Duodenal mucosa (tissue), 2 donors: ENCODE measurements at regions not wholly inside any gene's neighbourhood (a gene's known extent, or its start where the extent isn't known, plus 50 kb on each side); places are given as distances from the start of the nearest gene placed in this dataset.

Experiments
- H3K27ac ChIP-seq: one replicate; pipeline ENCODE4 v1.7.0; 2013; ENCODE audit warnings: low read depth, low read length
- H3K27me3 ChIP-seq, 2 donors: one replicate each; pipeline ENCODE4 v1.7.0; 2013; ENCODE audit warnings: low read length in 2 of 2, control low read depth in 1 of 2; ENCODE audit not compliant: insufficient read depth in 2 of 2, control insufficient read depth in 1 of 2
- H3K36me3 ChIP-seq, 2 donors: one replicate each; pipeline ENCODE4 v1.7.0; 2013; ENCODE audit warnings: low read length in 2 of 2, control low read depth in 1 of 2; ENCODE audit not compliant: insufficient read depth in 2 of 2, control insufficient read depth in 1 of 2
- H3K4me1 ChIP-seq, 2 donors: one replicate each; pipeline ENCODE4 v1.7.0; 2013; ENCODE audit warnings: low read length in 2 of 2, control low read depth in 1 of 2; ENCODE audit not compliant: insufficient read depth in 2 of 2, control insufficient read depth in 1 of 2
- H3K4me3 ChIP-seq, 2 donors: one replicate each; pipeline ENCODE4 v1.7.0; 2013; ENCODE audit warnings: low read length in 2 of 2, low read depth in 1 of 2
- H3K9ac ChIP-seq, 2 donors: one replicate each; pipeline ENCODE4 v1.7.0; 2013; ENCODE audit warnings: low read length in 2 of 2, low read depth in 1 of 2
- H3K9me3 ChIP-seq, 2 donors: one replicate each; pipeline ENCODE4 v1.7.0; 2013; ENCODE audit warnings: low read length in 2 of 2, control low read depth in 1 of 2; ENCODE audit not compliant: control insufficient read depth in 1 of 2

- Histone ChIP-seq H3K36me3 (no peaks in the 10 kb centered on the region), H3K9me3 (no peaks in the 10 kb centered on the region), H3K9ac (no peak overlapping the region), H3K27ac (no peak overlapping the region), H3K27me3 (no peaks in the 10 kb centered on the region), H3K4me3 (no peak overlapping the region), H3K4me1 (no peaks in the 10 kb centered on the region)
These were observed 218.6 kb upstream of the C1orf87 start for GRCh38 chr1:60292140-60292539.

GRCh38 chr1:60290393-60290792 is 216.8 kb upstream of the C1orf87 start:
- Histone ChIP-seq H3K9me3 (no peaks in the 10 kb centered on the region), H3K27me3 (no peaks in the 10 kb centered on the region), H3K4me3 (no peak overlapping the region), H3K9ac (no peak overlapping the region), H3K27ac (no peak overlapping the region), H3K4me1 (no peaks in the 10 kb centered on the region), H3K36me3 (no peaks in the 10 kb centered on the region)

GRCh38 chr1:60287536-60287935 is 214.0 kb upstream of the C1orf87 start:
- Histone ChIP-seq H3K27me3 (no peaks in the 10 kb centered on the region), H3K36me3 (no peaks in the 10 kb centered on the region), H3K9me3 (no peaks in the 10 kb centered on the region), H3K27ac (no peak overlapping the region), H3K4me1 (no peaks in the 10 kb centered on the region), H3K9ac (no peak overlapping the region), H3K4me3 (no peak overlapping the region)

GRCh38 chr1:60283690-60284089 is 210.1 kb upstream of the C1orf87 start:
- no peak overlapping the region for H3K27ac ChIP-seq
- no peaks in the 10 kb centered on the region for H3K27me3 ChIP-seq
- no peaks in the 10 kb centered on the region for H3K36me3 ChIP-seq
- no peaks in the 10 kb centered on the region for H3K9me3 ChIP-seq
- H3K4me1 ChIP-seq = peaks cover 0 to 4% of the 10 kb centered on the region in 2 donors
- no peak overlapping the region for H3K4me3 ChIP-seq
- H3K9ac ChIP-seq = no peak overlapping the region

GRCh38 chr1:60281360-60281932 is 207.9 kb upstream of the C1orf87 start:
- Histone ChIP-seq H3K27ac (no peak overlapping the region), H3K36me3 (no peaks in the 10 kb centered on the region), H3K27me3 (no peaks in the 10 kb centered on the region), H3K4me1 (peaks cover 0 to 4% of the 10 kb centered on the region in 2 donors), H3K4me3 (no peak overlapping the region), H3K9ac (no peak overlapping the region), H3K9me3 (no peaks in the 10 kb centered on the region)

GRCh38 chr1:60280819-60281218 is 207.2 kb upstream of the C1orf87 start:
- Histone ChIP-seq H3K4me1 (peaks cover 0 to 4% of the 10 kb centered on the region in 2 donors), H3K36me3 (no peaks in the 10 kb centered on the region), H3K4me3 (no peak overlapping the region), H3K27ac (no peak overlapping the region), H3K27me3 (no peaks in the 10 kb centered on the region), H3K9me3 (no peaks in the 10 kb centered on the region), H3K9ac (no peak overlapping the region)

- H3K36me3 ChIP-seq = no peaks in the 10 kb centered on the region
- H3K4me3 ChIP-seq = no peak overlapping the region
- peaks cover 0 to 4% of the 10 kb centered on the region in 2 donors for H3K4me1 ChIP-seq
- H3K27me3 ChIP-seq = no peaks in the 10 kb centered on the region
- no peaks in the 10 kb centered on the region for H3K9me3 ChIP-seq
- H3K27ac ChIP-seq = no peak overlapping the region
- no peak overlapping the region for H3K9ac ChIP-seq
These were observed 206.7 kb upstream of the C1orf87 start for GRCh38 chr1:60280256-60280655.

GRCh38 chr1:60279798-60280197 is 206.2 kb upstream of the C1orf87 start:
- H3K4me1 ChIP-seq = peaks cover 0 to 4% of the 10 kb centered on the region in 2 donors
- no peaks in the 10 kb centered on the region for H3K9me3 ChIP-seq
- no peak overlapping the region for H3K4me3 ChIP-seq
- H3K9ac ChIP-seq = no peak overlapping the region
- no peaks in the 10 kb centered on the region for H3K27me3 ChIP-seq
- H3K27ac ChIP-seq = no peak overlapping the region
- no peaks in the 10 kb centered on the region for H3K36me3 ChIP-seq

- Histone ChIP-seq H3K27me3 (no peaks in the 10 kb centered on the region), H3K36me3 (no peaks in the 10 kb centered on the region), H3K27ac (no peak overlapping the region), H3K4me3 (no peak overlapping the region), H3K4me1 (peaks cover 0 to 4% of the 10 kb centered on the region in 2 donors), H3K9me3 (no peaks in the 10 kb centered on the region), H3K9ac (no peak overlapping the region)
These were observed 203.7 kb upstream of the C1orf87 start for GRCh38 chr1:60277269-60277668.

- H3K4me3 ChIP-seq = no peak overlapping the region
- no peak overlapping the region for H3K27ac ChIP-seq
These were observed 201.1 kb upstream of the C1orf87 start for GRCh38 chr1:60274422-60275290.

More at GRCh38 chr1:60274422-60275290, 201.1 kb upstream of the C1orf87 start:
- Histone ChIP-seq H3K27me3 (no peaks in the 10 kb centered on the region), H3K9me3 (no peaks in the 10 kb centered on the region), H3K4me1 (no peaks in the 10 kb centered on the region), H3K9ac (no peak overlapping the region), H3K36me3 (no peaks in the 10 kb centered on the region)
